ENCODE measurements at regions not wholly inside any gene's neighbourhood (a gene's known extent, or its start where the extent isn't known, plus 50 kb on each side); places are given as distances from the start of the nearest gene placed in this dataset.

GRCh38 chr7:118467381-118467780, 242.9 kb downstream of the ANKRD7 start:
- TF ChIP-seq CTCF (conservative IDR thresholded peaks at IDR 0.05; ENCODE audit: low read length): no peak
- TF ChIP-seq EZH2phosphoT487 (IDR thresholded peaks at IDR 0.05; ENCODE audit: borderline replicate concordance): no peak

Data from Loucy (cell line).